Heart left ventricle (tissue), 13 donors: ENCODE measurements at regions not wholly inside any gene's neighbourhood (a gene's known extent, or its start where the extent isn't known, plus 50 kb on each side); places are given as distances from the start of the nearest gene placed in this dataset.

Source experiments
- POLR2A ChIP-seq, 2 donors: fragments of 450-650 bp; IDR thresholded peaks; one replicate each; pipeline ENCODE4 v1.6.1; 2017; ENCODE audit warnings: antibody characterized with exemption in 2 of 2, mild to moderate bottlenecking in 2 of 2, moderate library complexity in 2 of 2
- TF ChIP-seq, protein P1 (sequence below), 12 donors: fragments of 200-600 bp; sonication (generic) in 4 of 12; IDR thresholded peaks; one replicate each; pipeline versions ENCODE4 v1.5.0 to v1.8.0; 2018 to 2022; ENCODE audit warnings: antibody characterized with exemption in 12 of 12, mild to moderate bottlenecking in 5 of 12
- donor health status: ischemic (EF 13 %, LVEDD 7.1; RV severe dilation, severe dysfunction).
- donor health status: DM: no; HTN: yes; CAD: no.
- donor health status: DM: no; HTN: no; CAD: no.
- donor health status: ischemic (EF 25% LVEDD 6.9; RV normal size, moderate dysfunction).
- donor health status: ischemic (EF 25% LVEDD 5.7; RV mildly dilated, moderate dysfunction).
- donor health status: ischemic (EF 35%, LVEDD 5.7; RV mildly dilated, moderate dysfunction).
- donor health status: nonischemic (EF 11% LVEDD 7.7; RV severe dilation, severe dysfunction).
- donor health status: DM: yes; HTN: yes; CAD: no.
- donor health status: PGD.
- donor health status: ischemic (EF 29% LVEDD 5.4; RV normal size, mild dysfunction).
- donor health status: nonischemic (EF 23%, LVEDD 6.1; RV moderate dilation, normal function).

- no peak for TF ChIP-seq POLR2A (IDR thresholded peaks at IDR 0.05)
- TF ChIP-seq, protein P1, sequence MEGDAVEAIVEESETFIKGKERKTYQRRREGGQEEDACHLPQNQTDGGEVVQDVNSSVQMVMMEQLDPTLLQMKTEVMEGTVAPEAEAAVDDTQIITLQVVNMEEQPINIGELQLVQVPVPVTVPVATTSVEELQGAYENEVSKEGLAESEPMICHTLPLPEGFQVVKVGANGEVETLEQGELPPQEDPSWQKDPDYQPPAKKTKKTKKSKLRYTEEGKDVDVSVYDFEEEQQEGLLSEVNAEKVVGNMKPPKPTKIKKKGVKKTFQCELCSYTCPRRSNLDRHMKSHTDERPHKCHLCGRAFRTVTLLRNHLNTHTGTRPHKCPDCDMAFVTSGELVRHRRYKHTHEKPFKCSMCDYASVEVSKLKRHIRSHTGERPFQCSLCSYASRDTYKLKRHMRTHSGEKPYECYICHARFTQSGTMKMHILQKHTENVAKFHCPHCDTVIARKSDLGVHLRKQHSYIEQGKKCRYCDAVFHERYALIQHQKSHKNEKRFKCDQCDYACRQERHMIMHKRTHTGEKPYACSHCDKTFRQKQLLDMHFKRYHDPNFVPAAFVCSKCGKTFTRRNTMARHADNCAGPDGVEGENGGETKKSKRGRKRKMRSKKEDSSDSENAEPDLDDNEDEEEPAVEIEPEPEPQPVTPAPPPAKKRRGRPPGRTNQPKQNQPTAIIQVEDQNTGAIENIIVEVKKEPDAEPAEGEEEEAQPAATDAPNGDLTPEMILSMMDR (IDR thresholded peaks at IDR 0.05), result no peak
These were observed 126.5 kb upstream of the CHRM2 start for GRCh38 chr7:136741941-136742340.
